Endothelial cell of umbilical vein (primary cell): ENCODE measurements at regions not wholly inside any gene's neighbourhood (a gene's known extent, or its start where the extent isn't known, plus 50 kb on each side); places are given as distances from the start of the nearest gene placed in this dataset.
"Not testable (repeated sequence)": the region's sequence is repeated elsewhere in the genome, so short reads cannot be mapped to it uniquely, and the experiment has no call there.

Experiments
- BruUV-seq: library from RNA; stranded (reverse); fragments of 400-500 nt; replicated peaks from 2 replicates; lab custom pipeline; 2021; lab: Mats Ljungman, UMichigan
- CTCF ChIA-PET: fragments of 300-600, 350-600 bp; sonication (Branson Sonifier 250); formaldehyde crosslinking; loops from one replicate; lab custom pipeline; 2021; ENCODE audit warnings: antibody characterized with exemption, inconsistent platforms; lab: Charles Lee
- POLR2A ChIA-PET: fragments of 300-600, 350-600 bp; sonication (Branson Sonifier 250); formaldehyde crosslinking; loops from one replicate; lab custom pipeline; 2021; ENCODE audit warnings: antibody characterized with exemption, inconsistent platforms; lab: Charles Lee
- DNase-seq: peaks from one replicate; pipeline ENCODE4 v3.0.0-alpha.2; 2011; ENCODE audit warnings: low read depth, low spot score
- FAIRE-seq: peaks from 2 replicates; lab custom pipeline; 2011; peaks lifted over from hg19 to GRCh38; lab: Jason Lieb, UNC
- H2AFZ ChIP-seq: 2 replicates; pipeline ENCODE4 v1.6.0; 2012; ENCODE audit warnings: low read depth, low read length, control low read depth, inconsistent platforms
- H3K27ac ChIP-seq: 2 replicates; pipeline ENCODE4 v1.5.1; 2011; ENCODE audit warnings: low read depth, mild to moderate bottlenecking, control low read depth, low read length, moderate library complexity; ENCODE audit not compliant: insufficient read depth
- H3K27me3 ChIP-seq, 2 experiments: 2 replicates each; pipeline versions ENCODE4 v1.6.0 to v1.6.1; 2011; ENCODE audit warnings: low read length in 2 of 2, mixed read lengths in 1 of 2; ENCODE audit not compliant: control insufficient read depth in 2 of 2, insufficient read depth in 2 of 2
- H3K36me3 ChIP-seq, 2 experiments: 2 replicates in 1 of 2; 3 replicates in 1 of 2; pipeline ENCODE4 v1.5.1; 2011; ENCODE audit warnings: low read length in 2 of 2, mild to moderate bottlenecking in 1 of 2, moderate library complexity in 1 of 2; ENCODE audit not compliant: control insufficient read depth in 2 of 2, insufficient read depth in 2 of 2; ENCODE audit errors: extremely low read depth in 1 of 2
- H3K4me1 ChIP-seq: 3 replicates; pipeline ENCODE4 v1.5.1; 2011; ENCODE audit warnings: mild to moderate bottlenecking, low read length; ENCODE audit not compliant: control insufficient read depth, insufficient read depth; ENCODE audit errors: extremely low read depth
- H3K4me2 ChIP-seq: 2 replicates; pipeline ENCODE4 v1.6.1; 2011; ENCODE audit warnings: low read length, control low read depth, mixed read lengths; ENCODE audit not compliant: insufficient read depth
- H3K4me3 ChIP-seq, 3 experiments: fragments of 200-600 bp in 1 of 3; sonication (generic), shearing (Covaris generic) in 1 of 3; replicated peaks in 1 of 3; 2 replicates each; pipeline ENCODE4 v1.5.1; 2011 to 2016; ENCODE audit warnings: control low read depth in 3 of 3, low read length in 3 of 3, mild to moderate bottlenecking in 2 of 3, inconsistent platforms in 1 of 3, low read depth in 1 of 3, moderate library complexity in 1 of 3; ENCODE audit not compliant: insufficient read depth in 1 of 3
- H3K79me2 ChIP-seq: 2 replicates; pipeline ENCODE4 v1.6.0; 2012; ENCODE audit warnings: low read length, inconsistent platforms; ENCODE audit not compliant: control insufficient read depth, insufficient read depth
- H3K9ac ChIP-seq: replicated peaks from 2 replicates; pipeline ENCODE3; 2011; ENCODE audit warnings: low read length, control low read depth; ENCODE audit not compliant: insufficient read depth; ENCODE audit errors: extremely low read depth
- H3K9me1 ChIP-seq: replicated peaks from 3 replicates; pipeline ENCODE4 v1.6.0; 2011; ENCODE audit warnings: mild to moderate bottlenecking, low read length; ENCODE audit not compliant: control insufficient read depth, insufficient read depth; ENCODE audit errors: extremely low read depth
- H3K9me3 ChIP-seq: replicated peaks from 2 replicates; pipeline ENCODE4 v1.5.1; 2012; ENCODE audit warnings: low read length, inconsistent platforms; ENCODE audit not compliant: control insufficient read depth, insufficient read depth
- H4K20me1 ChIP-seq: replicated peaks from 2 replicates; pipeline ENCODE3; 2011; ENCODE audit warnings: mild to moderate bottlenecking, low read length; ENCODE audit not compliant: control insufficient read depth, insufficient read depth; ENCODE audit errors: extremely low read depth
- CTCF ChIP-seq, 2 donors: IDR thresholded peaks; 1 replicate in 1 of 2; 2 replicates in 1 of 2; pipeline ENCODE4 v1.5.1; 2011; ENCODE audit warnings: low read length in 2 of 2, mild to moderate bottlenecking in 2 of 2, moderate library complexity in 2 of 2, control low read depth in 1 of 2, inconsistent platforms in 1 of 2, low read depth in 1 of 2; ENCODE audit not compliant: insufficient read depth in 1 of 2; ENCODE audit errors: extremely low read depth in 1 of 2
- EZH2 ChIP-seq: IDR thresholded peaks from 2 replicates; pipeline ENCODE4 v1.6.1; 2012; ENCODE audit warnings: borderline replicate concordance, low read depth, mild to moderate bottlenecking, moderate library complexity, low read length, inconsistent platforms; ENCODE audit not compliant: severe bottlenecking
- GATA2 ChIP-seq: IDR thresholded peaks from 2 replicates; pipeline ENCODE4 v1.7.0; 2011; ENCODE audit warnings: low read depth, mild to moderate bottlenecking, moderate library complexity, mixed read lengths, low read length; ENCODE audit not compliant: insufficient read length, insufficient read depth
- JUN ChIP-seq: IDR thresholded peaks from 2 replicates; pipeline ENCODE4 v1.6.1; 2011; ENCODE audit warnings: borderline replicate concordance, low read depth; ENCODE audit not compliant: insufficient read length, insufficient read depth
- MAX ChIP-seq: IDR thresholded peaks from 2 replicates; pipeline ENCODE4 v1.6.1; 2011; ENCODE audit not compliant: insufficient read depth, insufficient read length
- MYC ChIP-seq: IDR thresholded peaks from one replicate; pipeline ENCODE4 v1.6.1; 2011; ENCODE audit warnings: mild to moderate bottlenecking, low read depth, low read length
- POLR2A ChIP-seq: IDR thresholded peaks from 2 replicates; pipeline ENCODE4 v1.6.1; 2012; ENCODE audit warnings: low read depth, mild to moderate bottlenecking, control low read depth, low read length
- POLR2AphosphoS5 ChIP-seq: IDR thresholded peaks from 2 replicates; pipeline ENCODE4 v1.6.1; 2012; ENCODE audit warnings: low read depth, mild to moderate bottlenecking, control low read depth, low read length, moderate library complexity; ENCODE audit not compliant: insufficient read depth
- dilution Hi-C: fragments of 300-500 bp; cut with MboI; formaldehyde crosslinking; loops from one replicate; pipeline ENCODE4 v1.15.0; 2019; ENCODE audit warnings: low sequenced_read_pairs; ENCODE audit not compliant: extremely low pct_ligation_motif_present
- intact Hi-C: fragments of 100-400 bp; cut with micrococcal nuclease; formaldehyde crosslinking; loops from one replicate; pipeline ENCODE4 v1.10.0; 2022

DNA sequence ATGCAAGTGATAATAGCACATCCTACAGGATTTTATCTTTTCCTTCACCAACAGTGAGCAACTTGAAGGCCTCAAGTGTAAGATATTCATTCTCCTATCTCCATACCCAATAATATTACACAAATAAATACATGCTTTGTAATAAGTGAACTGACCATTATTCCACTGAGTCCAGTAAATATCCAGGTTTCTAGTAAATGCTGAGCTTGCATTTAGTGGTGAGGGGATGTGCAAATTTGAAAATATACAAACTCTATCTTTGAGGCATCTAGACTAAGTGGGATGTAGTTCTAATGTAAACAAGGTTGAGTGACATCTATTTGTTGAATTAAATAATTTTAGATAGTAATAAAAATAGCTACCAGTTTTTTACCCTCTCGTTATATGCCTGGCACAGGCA lies 587.6 kb upstream of the IL12A start:
- POLR2A ChIA-PET, result no interaction called here
- DNase-seq, result no peak
- Histone ChIP-seq H3K79me2 (no peaks in the 10 kb centered on the region), H3K36me3 (no peaks in the 10 kb centered on the region), H3K27ac (no peak overlapping the region), H3K27me3 (no peaks in the 10 kb centered on the region), H3K9me1 (no peaks in the 10 kb centered on the region), H3K4me3 (no peak overlapping the region), H3K9me3 (no peaks in the 10 kb centered on the region), H3K4me1 (no peaks in the 10 kb centered on the region), H3K4me2 (no peak overlapping the region), H3K9ac (no peak overlapping the region), H2AFZ (no peak overlapping the region), H4K20me1 (no peaks in the 10 kb centered on the region)
- CTCF ChIA-PET, result no interaction called here
- intact Hi-C loops, result no loop called here
- no peak for FAIRE-seq
- TF ChIP-seq CTCF (IDR thresholded peaks at IDR 0.05; ENCODE audit: extremely low read depth in 1 of 2, insufficient read depth in 1 of 2, low read depth in 1 of 2, low read length in 2 of 2) (no peak), MAX (no peak), POLR2AphosphoS5 (no peak), POLR2A (no peak), MYC (no peak), EZH2 (no peak), GATA2 (no peak), JUN (no peak)
- no TSS peak for BruUV-seq
- dilution Hi-C loops, result no loop called here

- FAIRE-seq, H3K9me3 ChIP-seq, BruUV-seq, H3K9ac ChIP-seq, H4K20me1 ChIP-seq, H3K36me3 ChIP-seq, H3K27me3 ChIP-seq, H3K4me2 ChIP-seq, H3K4me1 ChIP-seq, dilution Hi-C loops, H3K4me3 ChIP-seq, POLR2A ChIA-PET, H3K9me1 ChIP-seq, DNase-seq, H3K27ac ChIP-seq, CTCF ChIA-PET, H3K79me2 ChIP-seq, intact Hi-C loops, H2AFZ ChIP-seq: not testable (repeated sequence)
Observed at GRCh38 chr3:159409711-159410110, 578.9 kb upstream of the IL12A start.
